Esophagus (tissue), 2 donors: ENCODE measurements at regions not wholly inside any gene's neighbourhood (a gene's known extent, or its start where the extent isn't known, plus 50 kb on each side); places are given as distances from the start of the nearest gene placed in this dataset.

Source experiments
- H3K27ac ChIP-seq, 2 donors: one replicate each; pipeline ENCODE4 v1.5.1; 2013; ENCODE audit warnings: low read depth in 2 of 2, mild to moderate bottlenecking in 2 of 2, inconsistent platforms in 1 of 2, low read length in 1 of 2, moderate library complexity in 1 of 2
- H3K27me3 ChIP-seq, 2 donors: one replicate each; pipeline ENCODE4 v1.6.1; 2013; ENCODE audit warnings: low read length in 2 of 2, control low read depth in 1 of 2, mild to moderate bottlenecking in 1 of 2; ENCODE audit not compliant: insufficient read depth in 2 of 2, control insufficient read depth in 1 of 2
- H3K36me3 ChIP-seq, 2 donors: one replicate each; pipeline ENCODE4 v1.6.1; 2013; ENCODE audit warnings: low read length in 1 of 2; ENCODE audit not compliant: control insufficient read depth in 2 of 2, insufficient read depth in 2 of 2
- H3K4me1 ChIP-seq, 2 donors: one replicate each; pipeline ENCODE4 v1.6.1; 2013; ENCODE audit warnings: low read length in 1 of 2; ENCODE audit not compliant: control insufficient read depth in 2 of 2, insufficient read depth in 2 of 2
- H3K4me3 ChIP-seq, 2 donors: one replicate each; pipeline ENCODE4 v1.5.1; 2013; ENCODE audit warnings: low read length in 2 of 2, mild to moderate bottlenecking in 2 of 2, low read depth in 1 of 2, moderate library complexity in 1 of 2
- H3K9me3 ChIP-seq, 2 donors: one replicate each; pipeline ENCODE4 v1.6.1; 2013; ENCODE audit warnings: mild to moderate bottlenecking in 2 of 2, low read depth in 1 of 2, low read length in 1 of 2, moderate library complexity in 1 of 2; ENCODE audit not compliant: control insufficient read depth in 2 of 2, insufficient read depth in 1 of 2
- WGBS, 2 donors: extraction: QIAGEN DNeasy Blood & Tissue Kit; methylation state at CpG; one replicate each; pipeline ENCODE4 v1.1.7; 2013; 5-methylcytosine and 5-hydroxymethylcytosine counted together
- donor health status: healthy with polysubstance abuse.
- donor health status: Bipolar disorder and iron deficiency.

- no peaks in the 10 kb centered on the region for H3K4me1 ChIP-seq
Measured at GRCh38 chr5:89275066-89275855, 392.3 kb upstream of the MEF2C start.

DNA sequence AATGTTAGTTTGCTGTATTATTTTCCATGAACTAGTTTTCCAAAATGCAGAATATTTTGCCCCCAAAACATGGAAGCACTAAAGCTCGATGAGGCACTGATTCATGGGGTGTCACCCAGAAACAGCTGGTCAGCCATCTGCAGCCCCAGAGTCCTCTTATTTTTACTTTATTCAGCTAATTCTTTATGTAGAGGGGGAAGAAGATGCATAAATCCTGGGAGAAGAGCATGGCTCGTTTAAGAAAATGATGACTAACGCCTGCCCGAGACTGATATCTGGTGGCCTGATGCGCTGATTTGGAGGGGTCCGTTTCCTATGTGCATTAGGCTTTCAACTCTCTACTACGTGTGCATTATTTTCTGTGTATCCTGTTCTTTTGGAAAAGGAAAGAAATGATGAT, 390.3 kb upstream of the MEF2C start:
- Histone ChIP-seq H3K36me3 (no peaks in the 10 kb centered on the region), H3K27ac (no peak overlapping the region), H3K4me3 (no peak overlapping the region), H3K9me3 (no peaks in the 10 kb centered on the region), H3K27me3 (no peaks in the 10 kb centered on the region), H3K4me1 (no peaks in the 10 kb centered on the region)
- 84 to 86% methylated on average over 7 of the region's 7 CpGs for WGBS, 2 donors

More at GRCh38 chr5:89275066-89275855, 392.3 kb upstream of the MEF2C start:
- no peaks in the 10 kb centered on the region for H3K27me3 ChIP-seq
- 56 to 58% methylated on average over 4 of the region's 4 CpGs for WGBS, 2 donors
- H3K4me3 ChIP-seq = no peak overlapping the region
- H3K9me3 ChIP-seq = no peaks in the 10 kb centered on the region
- H3K36me3 ChIP-seq = no peaks in the 10 kb centered on the region
- H3K27ac ChIP-seq = no peak overlapping the region

DNA sequence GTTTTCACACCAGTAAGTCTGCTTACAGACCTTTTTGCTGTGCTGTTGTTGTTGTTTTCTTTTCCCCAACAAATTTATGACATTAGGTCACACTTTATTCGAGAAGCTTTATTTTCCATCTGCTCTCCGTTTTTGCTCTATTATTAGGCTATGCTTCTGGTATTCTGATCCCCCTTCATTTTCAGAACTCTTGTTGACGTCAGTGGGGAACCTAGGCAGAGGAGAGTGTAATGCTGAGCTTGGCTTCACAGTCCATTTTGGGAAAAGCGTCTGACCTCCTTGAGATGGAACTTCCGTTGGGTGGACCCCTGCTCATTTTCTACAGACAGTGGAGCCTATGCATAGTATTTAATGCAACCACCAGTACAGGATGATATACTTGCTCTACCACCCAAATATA, 387.9 kb upstream of the MEF2C start:
- Histone ChIP-seq H3K27ac (no peak overlapping the region), H3K4me3 (no peak overlapping the region), H3K27me3 (no peaks in the 10 kb centered on the region), H3K9me3 (no peaks in the 10 kb centered on the region), H3K36me3 (no peaks in the 10 kb centered on the region), H3K4me1 (no peaks in the 10 kb centered on the region)
- 82 to 84% methylated on average over 5 of the region's 5 CpGs for WGBS, 2 donors

DNA sequence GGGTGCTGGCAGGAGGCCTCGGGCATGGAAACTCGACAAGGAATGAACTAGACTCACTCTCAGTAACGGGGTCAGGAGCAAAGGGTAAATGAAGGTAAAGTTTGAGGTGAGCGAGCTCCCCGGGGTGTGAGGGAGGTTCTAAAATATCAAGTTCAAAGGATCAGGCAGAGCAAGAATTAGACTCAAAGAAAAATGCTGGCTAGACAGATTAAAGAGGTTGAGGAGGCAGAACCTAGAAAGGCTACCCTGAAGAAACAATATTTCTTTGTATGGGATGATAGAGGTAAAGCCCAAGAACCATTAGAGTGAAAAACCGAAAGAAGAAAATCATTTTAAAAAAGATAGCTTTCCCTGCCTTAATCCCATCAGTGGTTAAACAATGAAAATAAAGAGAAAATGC, 386.7 kb upstream of the MEF2C start:
- no peaks in the 10 kb centered on the region for H3K4me1 ChIP-seq
- no peaks in the 10 kb centered on the region for H3K36me3 ChIP-seq
- H3K27ac ChIP-seq = no peak overlapping the region
- WGBS, 2 donors = 89 to 92% methylated on average over 6 of the region's 6 CpGs
- H3K27me3 ChIP-seq = no peaks in the 10 kb centered on the region
- no peak overlapping the region for H3K4me3 ChIP-seq
- H3K9me3 ChIP-seq = no peaks in the 10 kb centered on the region

- 60 to 64% methylated on average over 4 of the region's 4 CpGs for WGBS, 2 donors
- no peak overlapping the region for H3K27ac ChIP-seq
- no peaks in the 10 kb centered on the region for H3K4me1 ChIP-seq
- no peaks in the 10 kb centered on the region for H3K36me3 ChIP-seq
- no peak overlapping the region for H3K4me3 ChIP-seq
- H3K27me3 ChIP-seq = no peaks in the 10 kb centered on the region
- H3K9me3 ChIP-seq = no peaks in the 10 kb centered on the region
Measured at GRCh38 chr5:89268460-89268859, 385.5 kb upstream of the MEF2C start.

GRCh38 chr5:89267788-89268187, 384.8 kb upstream of the MEF2C start:
- Histone ChIP-seq H3K27me3 (no peaks in the 10 kb centered on the region), H3K4me3 (no peak overlapping the region), H3K9me3 (no peaks in the 10 kb centered on the region), H3K36me3 (no peaks in the 10 kb centered on the region), H3K27ac (no peak overlapping the region), H3K4me1 (no peaks in the 10 kb centered on the region)
- 64 to 74% methylated on average over 2 of the region's 2 CpGs for WGBS, 2 donors

DNA sequence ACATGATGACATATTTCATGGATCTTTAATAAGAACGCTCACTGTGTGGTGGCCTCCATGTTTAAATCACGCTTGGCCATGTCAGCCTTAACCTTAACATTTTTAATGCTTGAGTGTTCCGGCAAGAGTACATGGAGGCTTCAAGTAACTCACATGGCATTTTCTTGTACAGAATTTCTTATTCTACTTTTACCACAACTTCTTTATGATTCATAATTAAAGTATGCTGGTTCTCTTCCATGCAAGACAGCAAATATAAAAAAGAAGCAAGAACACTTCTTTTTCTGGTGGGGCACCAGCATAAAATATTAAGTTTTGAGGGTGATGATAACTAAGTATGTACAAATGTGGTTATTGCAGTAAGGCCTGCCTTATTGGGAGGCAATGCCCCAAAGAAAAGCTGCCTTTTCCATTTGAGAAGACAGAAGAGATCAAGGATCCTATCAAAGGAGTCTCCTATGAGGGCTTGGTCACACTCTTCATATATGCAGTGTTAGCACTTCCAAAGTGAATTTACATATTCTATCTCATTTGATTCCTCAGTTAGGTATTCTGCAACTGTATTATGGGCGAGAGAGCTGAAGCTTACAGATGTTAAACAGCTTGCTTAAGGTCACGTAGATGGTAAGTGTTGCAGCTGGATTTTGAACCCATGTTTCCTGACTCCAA, 382.7 kb upstream of the MEF2C start:
- H3K27ac ChIP-seq = no peak overlapping the region
- H3K4me1 ChIP-seq = no peaks in the 10 kb centered on the region
- no peaks in the 10 kb centered on the region for H3K36me3 ChIP-seq
- WGBS, 2 donors = 90 to 91% methylated on average over 5 of the region's 5 CpGs
- H3K4me3 ChIP-seq = no peak overlapping the region
- H3K9me3 ChIP-seq = no peaks in the 10 kb centered on the region
- no peaks in the 10 kb centered on the region for H3K27me3 ChIP-seq

- Histone ChIP-seq H3K36me3 (no peaks in the 10 kb centered on the region), H3K9me3 (no peaks in the 10 kb centered on the region), H3K4me3 (no peak overlapping the region), H3K27ac (no peak overlapping the region), H3K4me1 (no peaks in the 10 kb centered on the region), H3K27me3 (no peaks in the 10 kb centered on the region)
- 89 to 95% methylated on average over 1 of the region's 1 CpG for WGBS, 2 donors
Measured at GRCh38 chr5:89263846-89264245, 380.9 kb upstream of the MEF2C start.

GRCh38 chr5:89262030-89262429, 379.0 kb upstream of the MEF2C start:
- H3K4me1 ChIP-seq = no peaks in the 10 kb centered on the region
- H3K36me3 ChIP-seq = no peaks in the 10 kb centered on the region
- WGBS, 2 donors = 80 to 81% methylated on average over 4 of the region's 4 CpGs
- no peaks in the 10 kb centered on the region for H3K9me3 ChIP-seq
- H3K4me3 ChIP-seq = no peak overlapping the region
- H3K27me3 ChIP-seq = no peaks in the 10 kb centered on the region
- no peak overlapping the region for H3K27ac ChIP-seq

DNA sequence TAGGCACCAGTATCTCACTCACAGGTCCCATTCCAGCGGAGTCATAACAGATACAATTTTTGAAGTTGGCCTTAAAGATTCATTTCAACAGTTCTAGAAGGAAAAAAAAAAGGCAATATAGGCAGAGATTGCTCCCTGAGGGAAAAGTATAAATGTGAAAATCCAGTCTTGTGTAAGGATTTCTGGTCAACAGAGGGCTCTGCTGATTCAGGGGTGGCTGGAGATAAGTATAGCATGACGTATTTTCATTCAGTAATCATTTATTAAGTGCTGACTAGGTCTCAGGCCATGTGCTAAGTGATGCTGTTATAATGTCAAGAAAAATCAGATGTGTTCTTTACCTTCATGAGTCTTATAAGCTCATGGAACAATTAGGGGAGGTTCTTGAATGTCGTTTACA, 377.3 kb upstream of the MEF2C start:
- Histone ChIP-seq H3K4me3 (no peak overlapping the region), H3K4me1 (no peaks in the 10 kb centered on the region), H3K27ac (no peak overlapping the region), H3K9me3 (no peaks in the 10 kb centered on the region), H3K27me3 (no peaks in the 10 kb centered on the region), H3K36me3 (no peaks in the 10 kb centered on the region)
- WGBS, 2 donors = 70 to 74% methylated on average over 3 of the region's 3 CpGs
